ENCODE measurements at regions not wholly inside any gene's neighbourhood (a gene's known extent, or its start where the extent isn't known, plus 50 kb on each side); places are given as distances from the start of the nearest gene placed in this dataset.
"Not testable (repeated sequence)": the region's sequence is repeated elsewhere in the genome, so short reads cannot be mapped to it uniquely, and the experiment has no call there.

DNA sequence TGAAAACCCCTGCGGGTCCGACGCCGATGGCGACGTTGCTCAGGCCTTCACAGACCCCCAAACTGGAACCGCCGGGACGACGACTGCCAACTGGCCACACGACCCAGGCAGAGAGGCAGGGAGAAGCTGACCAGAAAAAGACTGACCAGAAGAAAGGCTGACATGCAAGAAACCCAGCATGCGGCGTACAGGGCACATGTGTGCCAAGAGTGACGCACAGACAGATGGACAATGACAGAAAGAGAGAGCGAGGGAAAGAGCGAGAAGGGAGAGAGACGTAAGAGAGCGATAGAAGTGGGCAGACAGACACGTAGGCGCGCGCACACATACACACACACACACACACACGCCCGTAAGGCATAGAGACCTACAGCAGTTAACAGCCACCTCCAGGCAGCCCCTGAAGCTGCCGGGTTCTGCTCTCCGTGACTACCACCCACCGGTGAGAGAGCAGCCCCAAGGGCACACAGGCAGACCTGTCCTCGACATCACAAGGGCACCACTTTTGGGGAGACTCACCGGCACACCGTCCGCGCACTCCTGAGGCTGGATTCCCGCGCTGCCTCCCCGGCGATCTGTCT lies 67.2 kb upstream of the ZNF527 start:
- no peak for DNase-seq

DNA sequence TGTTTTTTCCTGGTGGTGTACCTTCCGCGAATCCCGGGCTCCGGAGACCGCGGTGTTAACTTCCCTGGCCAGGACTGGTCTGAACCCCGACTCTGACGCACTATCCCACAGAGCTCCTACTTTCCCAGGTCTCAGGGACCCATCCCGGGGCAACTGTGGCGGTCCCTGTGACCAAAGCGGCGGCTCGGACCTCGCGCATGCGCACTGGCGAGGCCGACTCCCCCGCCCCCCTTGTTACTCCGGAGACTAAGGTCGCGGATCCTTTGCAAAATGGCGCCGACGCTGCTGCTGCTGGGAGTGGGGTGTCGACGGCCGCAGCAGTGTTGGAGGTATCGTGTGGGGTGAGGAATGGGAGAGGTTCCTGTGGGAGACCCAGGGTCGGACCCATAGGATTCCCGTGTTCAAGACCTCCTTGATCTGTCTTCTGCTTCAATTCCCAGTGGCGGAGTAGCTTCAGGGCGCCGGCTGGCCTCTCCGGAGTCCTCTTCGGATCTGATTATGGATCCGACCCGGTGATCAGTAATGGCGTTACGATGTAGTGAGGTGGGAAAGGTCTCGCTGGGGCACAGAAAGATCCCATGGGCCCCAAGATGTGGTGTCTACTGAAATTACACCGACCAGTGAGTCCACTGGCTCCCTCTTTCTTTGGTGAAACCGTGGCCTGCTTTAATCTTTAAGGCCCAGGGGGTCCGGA lies 66.6 kb upstream of the ZNF527 start:
- no peak for DNase-seq

DNA sequence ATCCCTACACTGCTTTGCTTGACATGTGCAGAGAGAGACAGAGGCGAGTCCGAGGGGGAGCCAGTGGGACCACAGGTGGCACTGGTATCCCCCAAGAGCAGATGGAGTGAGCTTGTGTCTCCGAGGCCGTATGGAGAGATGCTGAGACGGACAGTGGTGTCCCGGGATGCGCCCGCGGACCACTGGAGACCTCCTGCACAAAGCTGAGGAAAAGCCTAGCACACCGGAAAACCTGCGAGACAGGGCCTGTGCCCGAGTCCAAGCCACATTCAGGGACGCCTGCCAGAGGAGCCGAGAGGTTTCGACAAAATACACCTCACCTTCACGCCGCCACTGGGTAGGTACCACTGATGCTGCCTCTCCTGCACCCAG lies 66.0 kb upstream of the ZNF527 start:
- DNase-seq, result no peak

GRCh38 chr19:37306383-37306963 lies 64.4 kb upstream of the ZNF527 start:
- DNase-seq, result no peak

DNA sequence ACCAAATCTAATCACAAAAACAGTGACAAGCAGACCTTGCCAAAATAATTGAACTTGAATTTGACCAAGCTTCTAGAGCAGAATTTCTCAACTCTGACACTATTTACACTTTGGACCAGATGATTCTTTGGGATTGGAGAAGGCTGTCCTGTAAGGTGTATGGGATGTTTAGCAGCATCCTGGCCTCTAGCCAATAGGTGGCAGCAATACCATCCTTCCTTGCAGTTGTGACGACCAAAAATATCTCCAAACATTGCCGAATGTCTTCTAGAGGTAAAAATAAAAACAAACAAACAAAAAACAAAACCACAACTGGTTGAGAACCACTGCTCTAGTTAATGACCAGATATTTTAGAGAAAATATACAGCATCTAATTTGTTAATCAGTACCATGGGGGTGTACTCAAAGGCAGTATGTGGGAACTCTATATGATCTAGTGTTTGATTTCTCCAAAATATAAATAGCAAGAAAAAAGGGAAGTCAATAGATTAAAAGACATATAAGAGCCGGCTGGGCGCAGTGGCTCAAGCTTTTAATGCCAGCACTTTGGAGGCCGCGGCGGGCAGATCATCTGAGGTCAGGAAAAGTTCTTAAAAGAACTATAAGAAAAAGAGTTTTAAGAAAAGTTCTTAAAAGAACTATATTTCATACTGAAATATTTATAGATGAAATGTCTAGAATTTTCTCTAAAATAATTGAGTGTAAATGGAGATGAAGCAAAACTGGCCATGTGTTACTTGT lies 60.9 kb upstream of the ZNF527 start:
- no peak for DNase-seq

GRCh38 chr19:37312531-37313334 lies 58.2 kb upstream of the ZNF527 start:
- peak in 1 of 2 donors; percentile 9 for DNase-seq

DNA sequence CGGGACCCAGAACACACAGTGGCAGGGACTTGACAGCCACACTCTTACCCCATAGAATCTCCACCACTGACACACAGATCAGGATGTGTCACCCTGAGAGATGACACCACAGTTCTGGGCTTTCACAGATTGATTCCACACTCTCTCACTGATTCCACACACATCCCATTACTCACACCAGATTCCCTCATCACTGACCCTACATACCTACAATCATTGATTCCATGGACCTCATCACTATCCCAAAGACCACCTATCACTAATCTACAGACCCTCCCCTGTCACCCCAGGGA lies 57.6 kb upstream of the ZNF527 start:
- DNase-seq, result no peak

DNA sequence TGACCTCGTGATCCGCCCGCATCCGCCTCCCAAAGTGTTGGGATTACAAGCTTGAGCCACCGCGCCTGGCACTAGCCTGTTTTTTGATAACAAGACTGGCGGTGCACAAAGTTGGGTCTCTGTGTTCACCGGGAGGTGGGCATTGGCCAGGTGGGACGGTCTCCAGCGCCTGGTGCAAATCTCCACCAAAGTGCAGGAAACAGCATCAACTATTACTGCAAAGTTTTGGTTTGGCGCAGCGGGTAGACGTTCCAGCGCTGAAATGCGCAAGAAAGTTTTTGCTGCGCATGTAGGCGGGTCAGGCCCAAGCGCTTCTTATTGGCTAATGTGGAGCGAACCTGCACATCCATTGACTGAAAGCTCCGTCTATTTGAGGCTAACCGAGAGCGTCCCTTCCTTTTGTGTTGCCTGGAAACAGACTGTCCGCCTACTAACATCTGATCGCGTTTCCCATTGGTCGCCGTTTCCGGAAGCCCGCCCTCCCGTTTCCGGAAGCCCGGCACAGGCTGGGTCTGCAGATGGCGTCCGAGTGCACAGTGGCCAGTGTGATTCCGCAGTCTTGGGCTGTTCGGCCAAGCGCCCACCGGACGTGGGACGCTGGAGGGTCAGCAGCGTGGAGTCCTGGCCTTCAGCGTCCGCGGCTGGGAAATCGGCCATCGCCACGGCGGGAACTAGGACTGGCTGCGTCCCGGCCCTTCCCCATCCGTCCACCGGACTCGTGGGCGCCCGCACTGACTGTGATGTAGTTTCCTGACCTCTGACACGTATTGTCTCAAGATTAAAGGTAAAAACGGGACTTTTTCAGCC lies 53.3 kb upstream of the ZNF527 start:
- peak; percentile 79 to 87 for DNase-seq

- DNase-seq, result not testable (repeated sequence)
Measured at GRCh38 chr19:37320988-37321387, 49.9 kb upstream of the ZNF527 start.
